Gastrocnemius medialis (tissue), 4 donors: ENCODE measurements at regions not wholly inside any gene's neighbourhood (a gene's known extent, or its start where the extent isn't known, plus 50 kb on each side); places are given as distances from the start of the nearest gene placed in this dataset.

Source experiments
- ATAC-seq, 2 donors: fragments of 150-250 bp; one replicate each; pipeline ENCODE4 v1.9.1; 2016
- DNase-seq, 2 donors: peaks; one replicate each; pipeline ENCODE4 v3.0.0-alpha.2; 2019
- H3K27ac ChIP-seq, 4 donors: fragments of 200-600 bp; sonication (generic); 1 replicate in 1 of 4; 2 replicates in 3 of 4; pipeline ENCODE4 v1.5.1; 2016 to 2018; ENCODE audit warnings: mild to moderate bottlenecking in 2 of 4, moderate library complexity in 1 of 4
- H3K27me3 ChIP-seq, 3 donors: fragments of 200-600 bp; sonication (generic) in 2 of 3; 1 replicate in 1 of 3; 2 replicates in 2 of 3; pipeline versions ENCODE4 v1.5.1 to v1.6.0; 2016 to 2019; ENCODE audit warnings: mild to moderate bottlenecking in 1 of 3, moderate library complexity in 1 of 3
- H3K36me3 ChIP-seq, 2 donors: fragments of 200-600 bp; sonication (generic) in 1 of 2; one replicate each; pipeline ENCODE4 v1.5.1; 2017 to 2018
- H3K4me1 ChIP-seq, 2 donors: fragments of 200-600 bp; sonication (generic) in 1 of 2; one replicate each; pipeline ENCODE4 v1.5.1; 2016 to 2017; ENCODE audit warnings: mild to moderate bottlenecking in 2 of 2
- H3K4me3 ChIP-seq, 4 donors: fragments of 200-600 bp; sonication (generic) in 3 of 4; 1 replicate in 1 of 4; 2 replicates in 3 of 4; pipeline ENCODE4 v1.5.1; 2016 to 2019; ENCODE audit warnings: mild to moderate bottlenecking in 2 of 4
- H3K9me3 ChIP-seq, 3 donors: fragments of 200-600 bp; sonication (generic) in 2 of 3; 1 replicate in 1 of 3; 2 replicates in 2 of 3; pipeline ENCODE4 v1.5.1; 2016 to 2019
- POLR2A ChIP-seq, 2 donors: fragments of 450-650 bp; IDR thresholded peaks; one replicate each; pipeline ENCODE4 v1.6.1; 2017; ENCODE audit warnings: antibody characterized with exemption in 2 of 2, mild to moderate bottlenecking in 2 of 2, moderate library complexity in 2 of 2
- in situ Hi-C, 4 donors: fragments of 200-750 bp; cut with MboI; loops; one replicate each; pipeline versions ENCODE4 v1.15.0 to v1.8.0; 2017; ENCODE audit warnings: low sequenced_read_pairs in 4 of 4
- intact Hi-C: fragments of 100-400 bp; cut with DNase I; formaldehyde crosslinking; loops from one replicate; pipeline ENCODE4 v1.15.1; 2023; ENCODE audit warnings: low total_unique reads
- TF ChIP-seq, protein P1 (sequence below), 5 experiments: fragments of 450-650 bp in 3 of 5; fragments of 200-600 bp in 2 of 5; sonication (generic) in 2 of 5; IDR thresholded peaks in 4 of 5; conservative IDR thresholded peaks in 1 of 5; 1 replicate in 4 of 5; 2 replicates in 1 of 5; pipeline ENCODE4 v1.5.1; 2016 to 2019; ENCODE audit warnings: antibody characterized with exemption in 5 of 5, mild to moderate bottlenecking in 3 of 5, moderate library complexity in 3 of 5

DNA sequence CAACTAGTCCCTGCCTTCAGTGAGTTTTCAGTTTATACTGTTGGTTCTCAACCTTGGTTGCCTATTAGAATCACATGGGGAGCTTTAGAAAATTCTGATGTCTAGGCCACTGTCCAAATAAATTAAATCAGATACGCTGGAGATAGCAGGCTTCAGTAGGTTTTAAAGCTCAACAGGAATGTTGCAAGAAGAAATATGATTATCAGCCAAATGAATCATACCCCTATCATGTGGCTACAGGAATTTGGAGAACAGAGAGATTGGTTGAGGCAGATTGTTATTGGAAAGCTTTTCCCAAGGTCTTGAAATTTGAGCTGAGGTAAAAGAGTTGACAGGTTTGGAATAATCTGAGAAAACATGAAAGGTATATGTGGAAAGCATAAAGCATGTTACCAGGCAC is 125.3 kb downstream of the WIF1 start:
- ATAC-seq (no peak), DNase-seq (no peak)
- H3K4me3 ChIP-seq: no peak overlapping the region
- in situ Hi-C loops: no loop called here
- no peaks in the 10 kb centered on the region for H3K4me1 ChIP-seq
- intact Hi-C loops: no loop called here
- TF ChIP-seq, protein P1, sequence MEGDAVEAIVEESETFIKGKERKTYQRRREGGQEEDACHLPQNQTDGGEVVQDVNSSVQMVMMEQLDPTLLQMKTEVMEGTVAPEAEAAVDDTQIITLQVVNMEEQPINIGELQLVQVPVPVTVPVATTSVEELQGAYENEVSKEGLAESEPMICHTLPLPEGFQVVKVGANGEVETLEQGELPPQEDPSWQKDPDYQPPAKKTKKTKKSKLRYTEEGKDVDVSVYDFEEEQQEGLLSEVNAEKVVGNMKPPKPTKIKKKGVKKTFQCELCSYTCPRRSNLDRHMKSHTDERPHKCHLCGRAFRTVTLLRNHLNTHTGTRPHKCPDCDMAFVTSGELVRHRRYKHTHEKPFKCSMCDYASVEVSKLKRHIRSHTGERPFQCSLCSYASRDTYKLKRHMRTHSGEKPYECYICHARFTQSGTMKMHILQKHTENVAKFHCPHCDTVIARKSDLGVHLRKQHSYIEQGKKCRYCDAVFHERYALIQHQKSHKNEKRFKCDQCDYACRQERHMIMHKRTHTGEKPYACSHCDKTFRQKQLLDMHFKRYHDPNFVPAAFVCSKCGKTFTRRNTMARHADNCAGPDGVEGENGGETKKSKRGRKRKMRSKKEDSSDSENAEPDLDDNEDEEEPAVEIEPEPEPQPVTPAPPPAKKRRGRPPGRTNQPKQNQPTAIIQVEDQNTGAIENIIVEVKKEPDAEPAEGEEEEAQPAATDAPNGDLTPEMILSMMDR (IDR thresholded peaks at IDR 0.05 in 4 of 5, conservative IDR thresholded peaks at IDR 0.05 in 1 of 5): no peak
- TF ChIP-seq POLR2A (IDR thresholded peaks at IDR 0.05): no peak
- H3K27ac ChIP-seq: no peak overlapping the region
- no peaks in the 10 kb centered on the region for H3K27me3 ChIP-seq
- H3K36me3 ChIP-seq: no peaks in the 10 kb centered on the region
- no peaks in the 10 kb centered on the region for H3K9me3 ChIP-seq

DNA sequence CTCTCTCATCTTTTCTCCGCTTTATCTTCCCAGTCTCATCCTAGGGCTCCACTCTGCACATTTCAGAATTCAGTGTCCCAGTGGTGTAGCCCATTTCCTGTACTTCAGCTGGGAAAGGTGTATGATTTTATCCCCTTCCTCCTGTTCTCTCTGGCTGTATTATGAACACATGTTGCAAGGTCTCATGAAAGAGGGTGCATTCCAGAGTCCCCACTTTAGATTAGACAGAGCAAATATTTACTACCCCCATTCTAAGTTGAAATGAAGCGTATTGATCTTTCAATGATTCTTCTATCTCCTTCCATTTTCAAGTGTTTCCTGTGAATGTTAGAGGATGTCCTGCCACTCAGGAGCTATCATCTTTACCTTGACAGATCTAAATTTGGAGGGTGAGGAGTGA is 123.2 kb downstream of the WIF1 start:
- no peak for TF ChIP-seq POLR2A (IDR thresholded peaks at IDR 0.05)
- Histone ChIP-seq H3K4me3 (no peak overlapping the region), H3K36me3 (no peaks in the 10 kb centered on the region), H3K9me3 (no peaks in the 10 kb centered on the region), H3K4me1 (no peaks in the 10 kb centered on the region), H3K27ac (no peak overlapping the region), H3K27me3 (no peaks in the 10 kb centered on the region)
- in situ Hi-C loops: no loop called here
- no peak for ATAC-seq
- intact Hi-C loops: no loop called here
- DNase-seq: no peak

DNA sequence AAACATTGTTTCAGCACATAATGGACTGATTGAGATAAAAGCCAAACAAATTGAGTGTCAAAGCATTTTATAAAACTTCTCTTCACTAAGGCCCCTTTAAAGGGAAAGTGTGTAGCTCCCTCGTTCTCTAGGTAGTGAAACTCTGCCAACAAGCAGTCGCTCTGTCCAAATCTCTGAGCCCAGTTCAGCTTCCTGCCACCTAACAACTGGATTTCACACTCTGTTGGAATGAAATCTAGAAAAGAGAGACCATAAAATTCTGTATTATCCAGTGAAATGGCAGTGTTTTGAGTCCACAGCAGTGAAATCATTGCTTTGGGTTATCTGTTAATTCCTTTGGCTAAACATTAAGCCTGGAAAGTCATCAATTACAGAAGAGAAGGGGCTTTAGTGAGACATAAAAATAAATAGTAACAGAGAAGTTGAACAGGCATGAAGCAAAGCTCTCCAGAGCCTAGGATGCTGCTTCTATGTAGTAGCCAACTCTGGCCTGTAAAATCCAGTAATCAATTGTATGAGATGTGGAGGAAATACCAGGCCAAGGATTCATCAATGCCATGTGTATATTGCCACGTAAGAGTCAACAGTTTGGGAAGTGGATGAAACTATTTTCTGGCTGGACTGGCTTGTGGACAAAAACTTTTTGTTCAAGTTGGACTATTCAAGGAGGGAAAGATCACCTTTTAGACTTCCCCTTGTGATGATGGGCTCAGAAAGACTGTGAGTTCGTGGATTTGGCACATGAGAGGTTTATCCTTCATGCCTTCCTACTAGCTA is 122.5 kb downstream of the WIF1 start:
- Histone ChIP-seq H3K27me3 (no peaks in the 10 kb centered on the region), H3K27ac (no peak overlapping the region), H3K4me1 (no peaks in the 10 kb centered on the region), H3K4me3 (no peak overlapping the region), H3K9me3 (no peaks in the 10 kb centered on the region), H3K36me3 (no peaks in the 10 kb centered on the region)
- intact Hi-C loops: no loop called here
- in situ Hi-C loops: no loop called here
- TF ChIP-seq, protein P1 (IDR thresholded peaks at IDR 0.05 in 4 of 5, conservative IDR thresholded peaks at IDR 0.05 in 1 of 5): no peak
- no peak for TF ChIP-seq POLR2A (IDR thresholded peaks at IDR 0.05)
- no peak for ATAC-seq
- no peak for DNase-seq

DNA sequence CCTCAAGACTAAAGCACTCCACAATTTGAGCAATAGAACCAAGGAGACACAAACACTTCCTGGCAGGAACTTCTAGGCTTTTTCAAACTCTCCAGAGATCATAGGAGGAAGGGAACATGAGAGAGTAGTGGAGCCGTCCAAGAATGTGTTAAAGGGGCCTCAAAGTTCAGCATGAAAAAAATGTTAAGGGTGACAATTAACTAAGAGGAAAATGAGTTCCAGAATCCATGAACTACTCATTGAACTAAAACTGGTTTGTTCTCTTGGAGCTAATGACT is 122.0 kb downstream of the WIF1 start:
- H3K4me3 ChIP-seq: no peak overlapping the region
- H3K36me3 ChIP-seq: no peaks in the 10 kb centered on the region
- no peaks in the 10 kb centered on the region for H3K27me3 ChIP-seq
- H3K27ac ChIP-seq: no peak overlapping the region
- no peaks in the 10 kb centered on the region for H3K4me1 ChIP-seq
- ATAC-seq (no peak), DNase-seq (no peak)
- in situ Hi-C loops (no loop called here), intact Hi-C loops (no loop called here)
- H3K9me3 ChIP-seq: no peaks in the 10 kb centered on the region
- TF ChIP-seq, protein P1 (IDR thresholded peaks at IDR 0.05 in 4 of 5, conservative IDR thresholded peaks at IDR 0.05 in 1 of 5): no peak
- no peak for TF ChIP-seq POLR2A (IDR thresholded peaks at IDR 0.05)
